ENCODE measurements at regions not wholly inside any gene's neighbourhood (a gene's known extent, or its start where the extent isn't known, plus 50 kb on each side); places are given as distances from the start of the nearest gene placed in this dataset.

- H2BK120ac ChIP-seq (ENCODE audit: low read depth, low read length): no peak overlapping the region
- no peak overlapping the region for H3K23ac ChIP-seq (ENCODE audit: low read length in 2 of 2)
- WGBS: 10% methylated on average over 3 of the region's 3 CpGs
- no peak overlapping the region for H2AK5ac ChIP-seq (ENCODE audit: low read length, severe bottlenecking)
- no peak overlapping the region for H3K9ac ChIP-seq (ENCODE audit: low read length)
- no peak overlapping the region for H2BK5ac ChIP-seq (ENCODE audit: low read depth, low read length, poor library complexity, severe bottlenecking)
- H3K4me3 ChIP-seq (ENCODE audit: insufficient read depth in 1 of 2, low read depth in 1 of 2, low read length in 2 of 2): no peak overlapping the region
- H2BK12ac ChIP-seq (ENCODE audit: low read length in 2 of 2): no peak overlapping the region
- H4K8ac ChIP-seq (ENCODE audit: low read length): no peak overlapping the region
- H2BK15ac ChIP-seq (ENCODE audit: low read depth, poor library complexity, severe bottlenecking): no peak overlapping the region
- no peak overlapping the region for H3K4me2 ChIP-seq (ENCODE audit: low read length, poor library complexity, severe bottlenecking)
- H3K4me1 ChIP-seq (ENCODE audit: control insufficient read depth, insufficient read depth, low read depth, low read length): peaks cover 2% of the 10 kb centered on the region
- no peak for DNase-seq
- no peak overlapping the region for H3K14ac ChIP-seq (ENCODE audit: low read length in 2 of 2)
- no peak overlapping the region for H3K4ac ChIP-seq (ENCODE audit: low read depth in 1 of 2, low read length in 2 of 2)
- no peak overlapping the region for H2AFZ ChIP-seq (ENCODE audit: low read depth, low read length)
- no peaks in the 10 kb centered on the region for H3K79me1 ChIP-seq (replicated peaks; ENCODE audit: low read length, poor library complexity, severe bottlenecking)
- no peaks in the 10 kb centered on the region for H3K36me3 ChIP-seq (ENCODE audit: control insufficient read depth in 1 of 2, insufficient read depth in 2 of 2, low read depth in 1 of 2, low read length in 2 of 2)
- H4K91ac ChIP-seq (ENCODE audit: low read length): no peak overlapping the region
- no peaks in the 10 kb centered on the region for H3K27me3 ChIP-seq (ENCODE audit: control insufficient read depth in 1 of 2, insufficient read depth in 1 of 2, low read length in 2 of 2)
- no peaks in the 10 kb centered on the region for H3K9me3 ChIP-seq (ENCODE audit: control insufficient read depth, low read length)
- no peak overlapping the region for H3K27ac ChIP-seq (ENCODE audit: low read length, poor library complexity, severe bottlenecking)
- H3K18ac ChIP-seq (ENCODE audit: low read depth in 1 of 2, low read length in 2 of 2): no peak overlapping the region
Observed at GRCh38 chr6:167469101-167469500, 144.2 kb downstream of the TTLL2 start.

- no peak overlapping the region for H3K27ac ChIP-seq (ENCODE audit: low read length, poor library complexity, severe bottlenecking)
- H3K9me3 ChIP-seq (ENCODE audit: control insufficient read depth, low read length): no peaks in the 10 kb centered on the region
- no peaks in the 10 kb centered on the region for H3K36me3 ChIP-seq (ENCODE audit: control insufficient read depth in 1 of 2, insufficient read depth in 2 of 2, low read depth in 1 of 2, low read length in 2 of 2)
- H2BK15ac ChIP-seq (ENCODE audit: low read depth, poor library complexity, severe bottlenecking): no peak overlapping the region
- no peak overlapping the region for H2BK12ac ChIP-seq (ENCODE audit: low read length in 2 of 2)
- no peak overlapping the region for H3K14ac ChIP-seq (ENCODE audit: low read length in 2 of 2)
- H3K79me1 ChIP-seq (replicated peaks; ENCODE audit: low read length, poor library complexity, severe bottlenecking): no peaks in the 10 kb centered on the region
- H3K23ac ChIP-seq (ENCODE audit: low read length in 2 of 2): no peak overlapping the region
- H3K4me2 ChIP-seq (ENCODE audit: low read length, poor library complexity, severe bottlenecking): no peak overlapping the region
- no peak overlapping the region for H2BK5ac ChIP-seq (ENCODE audit: low read depth, low read length, poor library complexity, severe bottlenecking)
- H2BK120ac ChIP-seq (ENCODE audit: low read depth, low read length): no peak overlapping the region
- H2AK5ac ChIP-seq (ENCODE audit: low read length, severe bottlenecking): no peak overlapping the region
- H4K91ac ChIP-seq (ENCODE audit: low read length): no peak overlapping the region
- no peak for DNase-seq
- H3K27me3 ChIP-seq (ENCODE audit: control insufficient read depth in 1 of 2, insufficient read depth in 1 of 2, low read length in 2 of 2): no peaks in the 10 kb centered on the region
- peaks cover 2% of the 10 kb centered on the region for H3K4me1 ChIP-seq (ENCODE audit: control insufficient read depth, insufficient read depth, low read depth, low read length)
- H3K4me3 ChIP-seq (ENCODE audit: insufficient read depth in 1 of 2, low read depth in 1 of 2, low read length in 2 of 2): no peak overlapping the region
- no peak overlapping the region for H3K4ac ChIP-seq (ENCODE audit: low read depth in 1 of 2, low read length in 2 of 2)
- no peak overlapping the region for H4K8ac ChIP-seq (ENCODE audit: low read length)
- H2AFZ ChIP-seq (ENCODE audit: low read depth, low read length): no peak overlapping the region
- 88% methylated on average over 10 of the region's 10 CpGs for WGBS
- no peak overlapping the region for H3K18ac ChIP-seq (ENCODE audit: low read depth in 1 of 2, low read length in 2 of 2)
- H3K9ac ChIP-seq (ENCODE audit: low read length): no peak overlapping the region
Observed at GRCh38 chr6:167469672-167470071, 144.8 kb downstream of the TTLL2 start.

- Histone ChIP-seq H2BK120ac (ENCODE audit: low read depth, low read length) (no peak overlapping the region), H3K36me3 (ENCODE audit: control insufficient read depth in 1 of 2, insufficient read depth in 2 of 2, low read depth in 1 of 2, low read length in 2 of 2) (no peaks in the 10 kb centered on the region), H2AK5ac (ENCODE audit: low read length, severe bottlenecking) (no peak overlapping the region), H3K9ac (ENCODE audit: low read length) (no peak overlapping the region), H4K8ac (ENCODE audit: low read length) (no peak overlapping the region), H3K79me1 (replicated peaks; ENCODE audit: low read length, poor library complexity, severe bottlenecking) (no peaks in the 10 kb centered on the region), H2BK12ac (ENCODE audit: low read length in 2 of 2) (no peak overlapping the region), H3K9me3 (ENCODE audit: control insufficient read depth, low read length) (no peaks in the 10 kb centered on the region), H2BK5ac (ENCODE audit: low read depth, low read length, poor library complexity, severe bottlenecking) (no peak overlapping the region), H3K27me3 (ENCODE audit: control insufficient read depth in 1 of 2, insufficient read depth in 1 of 2, low read length in 2 of 2) (no peaks in the 10 kb centered on the region), H3K14ac (ENCODE audit: low read length in 2 of 2) (no peak overlapping the region), H3K4me1 (ENCODE audit: control insufficient read depth, insufficient read depth, low read depth, low read length) (peaks cover 2% of the 10 kb centered on the region), H3K4ac (ENCODE audit: low read depth in 1 of 2, low read length in 2 of 2) (no peak overlapping the region), H3K4me2 (ENCODE audit: low read length, poor library complexity, severe bottlenecking) (no peak overlapping the region), H3K27ac (ENCODE audit: low read length, poor library complexity, severe bottlenecking) (no peak overlapping the region), H2BK15ac (ENCODE audit: low read depth, poor library complexity, severe bottlenecking) (no peak overlapping the region), H2AFZ (ENCODE audit: low read depth, low read length) (no peak overlapping the region), H3K4me3 (ENCODE audit: insufficient read depth in 1 of 2, low read depth in 1 of 2, low read length in 2 of 2) (no peak overlapping the region), H3K18ac (ENCODE audit: low read depth in 1 of 2, low read length in 2 of 2) (no peak overlapping the region), H4K91ac (ENCODE audit: low read length) (no peak overlapping the region), H3K23ac (ENCODE audit: low read length in 2 of 2) (no peak overlapping the region)
- no peak for DNase-seq
- WGBS: 92% methylated on average over 13 of the region's 13 CpGs
Observed at GRCh38 chr6:167470101-167470835, 145.4 kb downstream of the TTLL2 start.

GRCh38 chr6:167470836-167471547 is 146.1 kb downstream of the TTLL2 start:
- WGBS: 85% methylated on average over 15 of the region's 15 CpGs
- Histone ChIP-seq H3K4me2 (ENCODE audit: low read length, poor library complexity, severe bottlenecking) (no peak overlapping the region), H3K4ac (ENCODE audit: low read depth in 1 of 2, low read length in 2 of 2) (no peak overlapping the region), H2BK15ac (ENCODE audit: low read depth, poor library complexity, severe bottlenecking) (no peak overlapping the region), H4K8ac (ENCODE audit: low read length) (no peak overlapping the region), H2BK12ac (ENCODE audit: low read length in 2 of 2) (no peak overlapping the region), H3K4me1 (ENCODE audit: control insufficient read depth, insufficient read depth, low read depth, low read length) (peaks cover 2% of the 10 kb centered on the region), H2BK5ac (ENCODE audit: low read depth, low read length, poor library complexity, severe bottlenecking) (no peak overlapping the region), H3K9ac (ENCODE audit: low read length) (no peak overlapping the region), H3K18ac (ENCODE audit: low read depth in 1 of 2, low read length in 2 of 2) (no peak overlapping the region), H3K4me3 (ENCODE audit: insufficient read depth in 1 of 2, low read depth in 1 of 2, low read length in 2 of 2) (no peak overlapping the region), H3K9me3 (ENCODE audit: control insufficient read depth, low read length) (no peaks in the 10 kb centered on the region), H3K79me1 (replicated peaks; ENCODE audit: low read length, poor library complexity, severe bottlenecking) (no peaks in the 10 kb centered on the region), H2BK120ac (ENCODE audit: low read depth, low read length) (no peak overlapping the region), H2AK5ac (ENCODE audit: low read length, severe bottlenecking) (no peak overlapping the region), H2AFZ (ENCODE audit: low read depth, low read length) (no peak overlapping the region), H3K23ac (ENCODE audit: low read length in 2 of 2) (peak overlapping the region in 1 of 2 experiments; percentile 48), H3K27ac (ENCODE audit: low read length, poor library complexity, severe bottlenecking) (no peak overlapping the region), H4K91ac (ENCODE audit: low read length) (no peak overlapping the region), H3K36me3 (ENCODE audit: control insufficient read depth in 1 of 2, insufficient read depth in 2 of 2, low read depth in 1 of 2, low read length in 2 of 2) (no peaks in the 10 kb centered on the region), H3K27me3 (ENCODE audit: control insufficient read depth in 1 of 2, insufficient read depth in 1 of 2, low read length in 2 of 2) (no peaks in the 10 kb centered on the region), H3K14ac (ENCODE audit: low read length in 2 of 2) (no peak overlapping the region)
- no peak for DNase-seq

Measured in mesenchymal stem cell (in vitro differentiated cells and primary cell).